ENCODE measurements at regions not wholly inside any gene's neighbourhood (a gene's known extent, or its start where the extent isn't known, plus 50 kb on each side); places are given as distances from the start of the nearest gene placed in this dataset.
"Not testable (repeated sequence)": the region's sequence is repeated elsewhere in the genome, so short reads cannot be mapped to it uniquely, and the experiment has no call there.

GRCh38 chr2:131733530-131733929 lies 205.8 kb downstream of the CCDC74A start:
- H3K9ac ChIP-seq (ENCODE audit: low read depth, low read length); H3K4me3 ChIP-seq (ENCODE audit: low read depth, low read length); H3K9me3 ChIP-seq (ENCODE audit: control insufficient read depth, insufficient read depth, low read length); H3K27me3 ChIP-seq (ENCODE audit: control insufficient read depth, insufficient read depth, low read length); H3K36me3 ChIP-seq (ENCODE audit: control insufficient read depth, insufficient read depth, low read length); H3K4me1 ChIP-seq (ENCODE audit: control insufficient read depth, insufficient read depth, low read length): not testable (repeated sequence)

- H3K36me3 ChIP-seq (ENCODE audit: control insufficient read depth, insufficient read depth, low read length); H3K9ac ChIP-seq (ENCODE audit: low read depth, low read length); H3K4me3 ChIP-seq (ENCODE audit: low read depth, low read length); H3K9me3 ChIP-seq (ENCODE audit: control insufficient read depth, insufficient read depth, low read length); H3K4me1 ChIP-seq (ENCODE audit: control insufficient read depth, insufficient read depth, low read length); H3K27me3 ChIP-seq (ENCODE audit: control insufficient read depth, insufficient read depth, low read length): not testable (repeated sequence)
Observed at GRCh38 chr2:131736406-131736805, 208.7 kb downstream of the CCDC74A start.

- H3K36me3 ChIP-seq (ENCODE audit: control insufficient read depth, insufficient read depth, low read length); H3K4me1 ChIP-seq (ENCODE audit: control insufficient read depth, insufficient read depth, low read length); H3K9ac ChIP-seq (ENCODE audit: low read depth, low read length); H3K4me3 ChIP-seq (ENCODE audit: low read depth, low read length); H3K27me3 ChIP-seq (ENCODE audit: control insufficient read depth, insufficient read depth, low read length); H3K9me3 ChIP-seq (ENCODE audit: control insufficient read depth, insufficient read depth, low read length): not testable (repeated sequence)
Observed at GRCh38 chr2:131738533-131738932, 210.8 kb downstream of the CCDC74A start.

GRCh38 chr2:131738996-131739434 lies 211.3 kb downstream of the CCDC74A start:
- not testable (repeated sequence) for H3K36me3 ChIP-seq (ENCODE audit: control insufficient read depth, insufficient read depth, low read length); H3K9me3 ChIP-seq (ENCODE audit: control insufficient read depth, insufficient read depth, low read length); H3K4me3 ChIP-seq (ENCODE audit: low read depth, low read length)

GRCh38 chr2:131753640-131754561 lies 226.2 kb downstream of the CCDC74A start:
- no peaks in the 10 kb centered on the region for H3K36me3 ChIP-seq (ENCODE audit: control insufficient read depth, insufficient read depth, low read length)
- H3K4me3 ChIP-seq (ENCODE audit: low read depth, low read length): no peak overlapping the region
- H3K9ac ChIP-seq (ENCODE audit: low read depth, low read length): no peak overlapping the region
- H3K27me3 ChIP-seq (ENCODE audit: control insufficient read depth, insufficient read depth, low read length): no peaks in the 10 kb centered on the region
- no peaks in the 10 kb centered on the region for H3K9me3 ChIP-seq (ENCODE audit: control insufficient read depth, insufficient read depth, low read length)
- H3K4me1 ChIP-seq (ENCODE audit: control insufficient read depth, insufficient read depth, low read length): no peaks in the 10 kb centered on the region

More at GRCh38 chr2:131738996-131739434, 211.3 kb downstream of the CCDC74A start:
- not testable (repeated sequence) for H3K4me1 ChIP-seq (ENCODE audit: control insufficient read depth, insufficient read depth, low read length); H3K9ac ChIP-seq (ENCODE audit: low read depth, low read length); H3K27me3 ChIP-seq (ENCODE audit: control insufficient read depth, insufficient read depth, low read length)

- Histone ChIP-seq H3K4me3 (ENCODE audit: low read depth, low read length) (no peak overlapping the region), H3K4me1 (ENCODE audit: control insufficient read depth, insufficient read depth, low read length) (no peaks in the 10 kb centered on the region), H3K9ac (ENCODE audit: low read depth, low read length) (no peak overlapping the region), H3K27me3 (ENCODE audit: control insufficient read depth, insufficient read depth, low read length) (no peaks in the 10 kb centered on the region), H3K36me3 (ENCODE audit: control insufficient read depth, insufficient read depth, low read length) (no peaks in the 10 kb centered on the region), H3K9me3 (ENCODE audit: control insufficient read depth, insufficient read depth, low read length) (no peaks in the 10 kb centered on the region)
Observed at GRCh38 chr2:131754929-131755720, 227.4 kb downstream of the CCDC74A start.

- Histone ChIP-seq H3K4me1 (ENCODE audit: control insufficient read depth, insufficient read depth, low read length) (no peaks in the 10 kb centered on the region), H3K36me3 (ENCODE audit: control insufficient read depth, insufficient read depth, low read length) (no peaks in the 10 kb centered on the region), H3K4me3 (ENCODE audit: low read depth, low read length) (no peak overlapping the region), H3K27me3 (ENCODE audit: control insufficient read depth, insufficient read depth, low read length) (no peaks in the 10 kb centered on the region), H3K9ac (ENCODE audit: low read depth, low read length) (no peak overlapping the region), H3K9me3 (ENCODE audit: control insufficient read depth, insufficient read depth, low read length) (no peaks in the 10 kb centered on the region)
Observed at GRCh38 chr2:131756141-131756907, 228.6 kb downstream of the CCDC74A start.

GRCh38 chr2:131758941-131759340 lies 231.3 kb downstream of the CCDC74A start:
- H3K4me3 ChIP-seq (ENCODE audit: low read depth, low read length); H3K36me3 ChIP-seq (ENCODE audit: control insufficient read depth, insufficient read depth, low read length); H3K27me3 ChIP-seq (ENCODE audit: control insufficient read depth, insufficient read depth, low read length); H3K9me3 ChIP-seq (ENCODE audit: control insufficient read depth, insufficient read depth, low read length); H3K9ac ChIP-seq (ENCODE audit: low read depth, low read length); H3K4me1 ChIP-seq (ENCODE audit: control insufficient read depth, insufficient read depth, low read length): not testable (repeated sequence)

GRCh38 chr2:131774955-131775555 lies 247.4 kb downstream of the CCDC74A start:
- not testable (repeated sequence) for H3K9ac ChIP-seq (ENCODE audit: low read depth, low read length); H3K9me3 ChIP-seq (ENCODE audit: control insufficient read depth, insufficient read depth, low read length); H3K4me1 ChIP-seq (ENCODE audit: control insufficient read depth, insufficient read depth, low read length); H3K27me3 ChIP-seq (ENCODE audit: control insufficient read depth, insufficient read depth, low read length); H3K36me3 ChIP-seq (ENCODE audit: control insufficient read depth, insufficient read depth, low read length); H3K4me3 ChIP-seq (ENCODE audit: low read depth, low read length)

GRCh38 chr2:131775903-131776506 lies 248.3 kb downstream of the CCDC74A start:
- not testable (repeated sequence) for H3K36me3 ChIP-seq (ENCODE audit: control insufficient read depth, insufficient read depth, low read length); H3K9ac ChIP-seq (ENCODE audit: low read depth, low read length); H3K4me1 ChIP-seq (ENCODE audit: control insufficient read depth, insufficient read depth, low read length); H3K27me3 ChIP-seq (ENCODE audit: control insufficient read depth, insufficient read depth, low read length); H3K9me3 ChIP-seq (ENCODE audit: control insufficient read depth, insufficient read depth, low read length); H3K4me3 ChIP-seq (ENCODE audit: low read depth, low read length)

GRCh38 chr2:131780446-131780845 lies 252.8 kb downstream of the CCDC74A start:
- H3K9ac ChIP-seq (ENCODE audit: low read depth, low read length); H3K27me3 ChIP-seq (ENCODE audit: control insufficient read depth, insufficient read depth, low read length); H3K4me1 ChIP-seq (ENCODE audit: control insufficient read depth, insufficient read depth, low read length); H3K4me3 ChIP-seq (ENCODE audit: low read depth, low read length); H3K36me3 ChIP-seq (ENCODE audit: control insufficient read depth, insufficient read depth, low read length); H3K9me3 ChIP-seq (ENCODE audit: control insufficient read depth, insufficient read depth, low read length): not testable (repeated sequence)
